DMS153 treated with DMSO at 0.1 percent for 48 hours (cell line): ENCODE measurements at regions not wholly inside any gene's neighbourhood (a gene's known extent, or its start where the extent isn't known, plus 50 kb on each side); places are given as distances from the start of the nearest gene placed in this dataset.

Source experiments
- DNase-seq: peaks from one replicate; lab custom pipeline; 2025; ENCODE audit not compliant: unreplicated experiment; lab: John Stamatoyannopoulos, UW

DNA sequence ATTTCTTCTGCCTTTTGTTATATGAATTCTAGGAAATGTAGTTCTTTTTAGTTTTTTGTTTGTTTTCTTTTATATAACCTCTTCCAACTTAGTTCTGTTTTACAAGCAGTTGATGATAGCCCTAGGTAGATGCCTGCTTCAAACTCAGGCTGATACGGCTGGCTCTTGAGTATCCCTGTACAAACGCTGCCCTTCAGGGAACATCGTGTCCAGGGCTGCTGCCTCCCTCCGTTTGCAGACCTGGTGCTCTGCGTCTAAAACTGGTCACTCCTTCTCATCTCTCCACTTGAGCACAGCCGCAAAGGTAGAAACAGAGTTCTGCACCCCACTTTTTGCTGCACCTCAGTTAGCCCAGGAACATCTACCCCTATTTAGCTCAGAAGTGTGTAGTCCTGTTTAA, 310.1 kb downstream of the PRL start:
- DNase-seq: no peak

DNA sequence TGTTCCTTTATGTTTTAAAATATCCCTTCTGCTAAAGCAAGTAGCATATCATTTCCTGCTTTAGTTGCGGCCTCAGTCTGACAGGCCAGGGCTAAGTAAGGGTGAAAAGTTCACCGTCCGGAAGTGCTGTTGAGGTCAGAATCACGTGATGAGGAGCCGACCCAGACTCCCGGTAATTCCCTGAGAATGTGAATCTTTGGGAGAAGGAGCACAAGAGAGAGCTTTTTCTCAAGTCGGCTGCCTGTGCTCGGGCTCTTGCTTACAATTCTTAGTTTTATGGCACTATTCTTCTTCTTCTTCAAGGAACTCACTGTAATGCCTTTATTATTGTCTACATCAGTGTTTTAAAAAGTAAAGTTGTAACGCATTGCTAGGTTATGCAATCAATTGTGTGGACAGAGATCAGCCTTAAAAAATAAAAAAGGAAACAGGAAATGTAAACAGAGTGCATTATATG, 309.3 kb downstream of the PRL start:
- no peak for DNase-seq

DNA sequence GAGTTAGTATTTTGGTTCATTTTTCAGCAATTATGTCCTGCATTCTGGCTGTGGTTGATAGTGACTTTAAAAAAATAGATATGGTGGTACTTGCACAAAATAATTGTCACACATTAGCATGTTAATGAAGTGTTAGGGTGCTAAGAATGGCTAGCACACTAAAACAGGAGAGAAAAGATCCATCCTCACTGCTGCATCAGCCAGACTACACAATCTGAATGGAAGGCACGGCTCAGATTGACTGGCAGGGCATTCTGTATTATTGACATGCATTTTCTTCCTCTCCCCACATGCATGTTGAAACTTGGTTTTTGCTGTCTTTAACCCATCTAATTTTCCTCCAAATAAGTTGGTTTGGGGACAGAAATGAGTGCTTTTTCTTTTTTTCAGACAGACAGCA, 306.3 kb downstream of the PRL start:
- DNase-seq: no peak

DNA sequence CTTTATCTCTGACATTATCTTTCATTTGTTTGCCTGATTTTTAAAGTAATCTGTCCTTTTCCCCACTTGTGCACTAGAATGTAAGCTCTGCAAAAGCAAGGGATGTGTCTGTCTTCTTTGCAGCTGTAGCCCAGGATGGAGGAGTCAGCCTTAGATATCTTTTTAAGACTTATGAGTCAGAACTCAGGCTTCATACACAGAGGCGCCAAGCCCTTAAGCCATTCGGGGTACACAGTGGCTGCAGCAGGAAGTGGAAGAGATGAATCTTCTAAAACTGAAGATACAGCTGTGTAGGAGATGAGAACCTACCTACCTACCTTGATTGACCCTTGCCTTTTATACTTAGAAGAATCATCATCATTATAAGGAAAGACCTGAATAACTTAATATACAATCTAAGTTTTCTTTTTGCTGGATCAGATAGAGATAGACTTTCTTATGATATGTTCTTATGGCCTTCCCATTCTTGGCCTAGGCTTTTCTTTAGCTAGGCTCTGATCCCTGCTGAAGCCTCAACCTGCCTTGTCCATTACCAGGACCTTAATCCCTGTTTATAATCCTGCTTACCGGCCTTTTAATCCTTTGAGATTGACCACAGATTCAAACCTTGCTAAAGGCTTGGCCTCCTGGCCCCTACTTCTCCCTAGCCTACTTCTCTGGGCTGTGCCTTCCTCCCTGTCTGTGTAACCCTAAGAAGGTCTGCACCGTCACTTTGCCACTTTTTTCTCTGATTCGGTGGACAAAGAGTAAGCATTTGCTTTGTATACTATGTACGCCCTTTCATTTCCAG, 304.5 kb downstream of the PRL start:
- DNase-seq: no peak

DNA sequence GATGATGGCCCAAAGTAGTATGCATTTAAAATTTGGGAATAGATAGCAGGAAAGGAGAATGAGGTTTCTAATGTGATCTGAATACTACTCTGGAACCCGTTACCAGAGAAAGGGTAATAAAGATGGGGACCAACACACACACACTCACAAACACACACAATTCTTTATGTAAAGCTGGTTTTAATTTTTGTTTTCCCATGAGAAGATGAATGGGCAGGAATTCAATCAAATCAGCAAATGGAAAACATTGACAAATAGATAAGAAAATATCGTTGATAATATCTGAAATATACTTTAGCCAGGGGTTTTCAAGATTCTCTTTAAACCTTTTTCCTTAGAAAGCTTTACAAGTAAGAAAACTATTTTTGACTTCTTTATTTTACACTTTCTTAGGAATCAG, 303.0 kb downstream of the PRL start:
- DNase-seq: no peak

DNA sequence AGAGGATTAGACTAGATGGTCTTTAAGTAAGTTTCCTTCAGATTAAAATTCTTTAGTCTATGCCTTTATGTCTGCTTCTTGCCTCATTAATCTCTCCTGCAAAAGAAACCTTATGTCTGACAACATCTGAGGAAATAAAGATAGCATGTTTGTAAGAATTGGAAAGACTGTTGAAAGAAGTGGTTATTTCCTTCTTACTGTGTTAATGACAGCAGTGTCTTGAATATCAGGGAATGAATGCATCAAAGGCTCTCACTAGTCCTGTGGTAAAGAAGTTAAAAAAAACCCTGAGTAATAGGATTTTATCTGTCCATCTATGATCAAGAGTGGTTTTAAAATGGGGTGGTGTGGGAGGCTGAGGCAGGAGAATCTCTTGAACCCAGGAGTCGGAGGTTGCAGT, 302.0 kb downstream of the PRL start:
- no peak for DNase-seq

DNA sequence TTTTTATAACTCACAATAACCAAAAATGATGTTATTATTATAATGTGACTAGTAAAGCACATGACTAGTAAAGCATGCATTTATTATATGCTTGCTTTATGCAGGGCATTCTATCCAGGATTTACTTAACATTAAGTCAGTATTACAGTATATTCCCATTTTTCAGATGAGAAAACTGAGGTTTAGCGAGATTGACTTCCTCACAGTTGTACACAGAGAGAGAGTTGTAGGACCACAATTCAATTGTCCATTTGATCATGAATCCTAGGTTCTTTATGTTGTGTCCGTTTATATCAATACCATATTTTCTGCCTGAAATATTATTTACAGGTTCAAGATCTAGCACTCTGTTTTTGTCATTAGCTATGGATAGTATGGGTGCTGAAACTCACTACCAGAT, 301.5 kb downstream of the PRL start:
- DNase-seq: no peak

DNA sequence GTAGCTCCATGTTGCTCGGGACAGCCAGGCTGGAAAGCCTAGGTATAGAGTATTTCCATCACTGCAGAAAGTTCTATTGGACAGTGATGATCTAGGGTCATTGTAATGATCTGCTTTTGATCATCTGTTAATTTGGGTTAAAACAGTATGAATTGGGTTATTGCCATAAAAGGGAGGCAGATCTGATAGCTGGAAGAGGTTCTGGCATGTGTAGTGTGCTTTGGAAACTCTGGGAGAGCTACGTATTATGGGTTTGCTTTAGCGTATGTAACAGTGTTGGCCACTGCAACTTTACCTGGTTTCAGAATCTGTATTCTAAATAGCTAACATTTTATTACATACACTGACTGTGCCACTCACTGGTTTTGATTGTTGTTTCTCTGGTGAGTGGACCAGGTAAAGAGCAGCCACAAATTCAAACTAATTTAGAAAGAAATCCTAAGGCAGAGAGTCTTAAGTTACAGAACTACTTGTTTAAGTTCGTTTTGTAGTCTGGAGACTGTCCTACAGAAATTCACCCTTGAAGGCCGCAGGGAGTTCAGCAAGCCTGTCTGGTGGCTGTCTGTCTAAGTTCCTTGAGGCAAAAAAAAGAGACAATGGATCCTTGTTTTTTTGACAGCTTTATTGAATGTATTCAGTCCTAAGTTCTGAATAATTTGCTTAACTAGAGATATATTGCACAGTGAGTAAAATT, 300.3 kb downstream of the PRL start:
- no peak for DNase-seq

DNA sequence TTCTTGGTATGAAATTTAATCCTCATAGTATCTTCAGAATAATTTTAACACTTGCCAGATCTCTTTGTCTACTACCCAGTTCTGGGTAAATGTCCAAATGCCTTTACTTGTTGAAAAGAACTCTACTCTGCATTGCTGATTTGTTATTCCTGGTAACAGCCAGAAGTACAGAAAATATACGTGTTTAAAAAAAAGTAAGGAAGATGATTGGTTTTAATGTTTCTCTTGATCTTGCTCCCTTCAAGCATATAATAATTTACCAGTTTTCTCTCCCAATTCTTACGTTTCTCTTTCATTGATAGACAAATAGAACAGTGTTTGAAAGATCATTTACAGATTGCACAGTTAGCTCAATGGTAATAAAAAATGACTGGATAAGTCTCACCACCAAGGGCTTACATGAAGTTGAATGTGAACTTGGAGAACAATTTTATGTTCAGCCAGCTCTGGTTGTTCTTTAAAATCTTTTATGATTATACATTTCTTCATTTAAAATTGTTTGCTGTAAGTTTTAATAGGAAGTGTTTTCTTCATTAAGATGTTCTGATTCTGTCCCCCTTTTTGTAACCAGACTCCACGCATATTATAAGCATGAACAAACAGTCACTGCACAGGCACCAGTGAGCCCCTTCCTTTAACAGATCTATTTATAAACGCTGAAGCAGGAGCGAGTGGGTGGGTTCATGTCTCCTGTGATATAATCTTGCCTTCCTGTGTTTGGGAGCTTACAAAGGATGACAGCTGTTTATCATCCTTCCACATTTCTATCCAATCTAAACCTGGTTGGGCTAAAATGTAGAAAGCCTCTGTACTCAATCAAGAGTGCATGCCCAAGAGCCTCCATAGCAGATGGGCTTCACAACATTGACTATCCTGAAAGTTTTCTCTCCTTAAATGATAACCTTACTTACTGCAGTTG, 299.5 kb downstream of the PRL start:
- no peak for DNase-seq

DNA sequence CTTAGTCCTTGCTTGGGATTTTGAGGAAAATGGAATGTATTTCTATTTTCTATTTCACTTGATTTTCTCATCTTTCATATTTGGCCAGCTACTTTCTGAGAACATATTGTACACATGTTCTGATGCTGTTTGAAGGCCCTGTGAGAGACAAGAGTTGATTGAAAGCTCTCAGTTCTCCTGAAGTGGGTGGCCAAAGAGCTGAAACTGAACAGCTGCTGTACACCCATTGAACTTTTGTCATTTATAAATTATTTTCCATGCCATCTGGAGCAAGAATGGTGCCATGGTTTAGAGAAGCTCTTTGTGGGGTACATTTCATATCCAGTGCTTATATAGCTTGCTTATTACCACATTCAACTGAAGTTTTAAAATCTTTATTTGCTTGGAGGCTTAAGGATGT, 298.3 kb downstream of the PRL start:
- no peak for DNase-seq

DNA sequence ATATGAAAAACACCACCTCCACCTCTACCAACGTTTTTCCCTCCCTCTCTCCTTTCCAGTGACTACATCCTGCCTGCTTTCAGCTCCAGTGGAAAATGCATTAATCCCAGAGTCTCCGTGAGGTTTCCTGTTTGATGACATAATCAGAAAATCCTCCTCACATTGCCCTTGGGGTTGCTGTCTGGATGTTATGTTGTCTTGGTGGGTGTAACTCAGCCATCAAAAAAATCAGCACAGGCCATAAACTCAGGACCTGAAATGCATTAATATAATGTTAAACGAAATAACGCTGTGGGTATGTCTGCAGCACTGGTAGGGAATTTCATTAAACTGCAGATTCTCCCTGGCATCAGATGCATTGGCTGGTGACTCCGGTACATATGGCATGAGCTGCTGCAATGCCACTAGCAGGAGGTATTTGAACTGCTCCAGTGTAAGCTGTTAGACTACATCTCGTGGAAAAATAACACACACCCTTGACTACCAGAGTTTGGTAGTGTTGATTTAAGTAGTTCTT, 297.8 kb downstream of the PRL start:
- peak; percentile 41 for DNase-seq

DNA sequence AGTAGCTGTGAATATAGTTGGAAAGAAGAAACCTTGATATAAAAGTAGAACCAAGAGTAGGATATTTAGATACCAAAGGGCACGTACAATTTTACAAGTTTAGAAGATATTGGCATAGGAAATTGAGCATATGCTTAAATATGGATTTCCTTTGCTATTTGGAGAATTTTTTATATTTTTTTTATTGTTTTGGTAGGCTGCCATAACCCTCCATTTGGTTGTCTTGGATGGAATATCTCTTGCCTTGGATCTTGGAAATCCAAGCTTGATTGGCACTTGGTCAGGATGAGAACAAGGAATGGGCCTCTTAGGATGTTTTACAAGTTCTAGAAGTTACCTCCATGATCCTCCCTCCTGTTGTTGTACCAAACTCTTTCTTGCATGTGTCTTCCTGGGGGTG, 297.1 kb downstream of the PRL start:
- no peak for DNase-seq

DNA sequence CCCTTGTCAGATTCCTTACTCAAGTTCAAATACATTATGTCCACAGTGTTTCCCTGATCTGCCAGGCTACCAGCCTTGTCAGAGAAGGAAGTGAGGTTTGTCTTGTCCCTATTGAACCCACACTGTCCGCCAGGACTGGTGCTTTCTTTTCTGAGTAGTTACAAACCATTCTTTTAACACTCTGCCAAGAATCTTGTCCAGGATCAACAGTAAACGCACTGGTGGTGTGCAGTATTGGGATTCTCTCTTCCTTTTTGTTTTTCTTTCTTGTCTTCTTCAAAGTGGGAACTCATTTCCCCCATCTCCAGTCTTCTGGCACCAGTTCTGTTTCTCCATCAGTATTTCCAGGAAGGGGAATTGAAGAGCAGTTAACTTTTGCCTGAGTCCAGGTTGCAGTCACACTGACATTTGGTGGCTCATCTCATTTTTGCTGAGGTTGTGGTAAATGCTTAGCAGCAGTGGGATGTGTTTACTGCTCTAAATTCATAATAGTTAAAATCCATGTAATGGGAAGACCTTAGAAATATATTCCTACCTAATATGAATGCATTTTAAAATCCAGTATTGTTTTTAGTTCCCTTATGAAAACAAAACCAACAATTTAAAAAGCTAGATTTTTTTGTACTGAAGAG, 295.3 kb downstream of the PRL start:
- no peak for DNase-seq

DNA sequence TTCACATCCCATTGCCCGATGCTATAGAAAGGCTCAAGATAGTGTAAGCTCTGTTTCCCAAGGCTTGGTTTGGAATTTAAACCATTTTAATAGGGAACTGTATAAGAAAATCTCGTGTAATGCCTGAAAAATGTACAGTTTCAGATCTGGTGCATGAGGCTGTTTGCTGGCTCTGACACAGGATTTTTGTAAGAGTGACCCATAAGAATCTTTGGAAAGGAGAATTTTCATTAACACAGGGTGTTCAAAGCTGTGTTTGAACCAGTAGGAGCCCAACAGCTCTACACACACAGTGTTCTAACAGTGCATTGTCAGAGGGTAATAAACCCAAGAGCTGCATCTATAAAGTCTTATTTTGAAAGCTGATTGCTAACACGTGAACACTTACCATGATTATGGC, 293.5 kb downstream of the PRL start:
- no peak for DNase-seq

DNA sequence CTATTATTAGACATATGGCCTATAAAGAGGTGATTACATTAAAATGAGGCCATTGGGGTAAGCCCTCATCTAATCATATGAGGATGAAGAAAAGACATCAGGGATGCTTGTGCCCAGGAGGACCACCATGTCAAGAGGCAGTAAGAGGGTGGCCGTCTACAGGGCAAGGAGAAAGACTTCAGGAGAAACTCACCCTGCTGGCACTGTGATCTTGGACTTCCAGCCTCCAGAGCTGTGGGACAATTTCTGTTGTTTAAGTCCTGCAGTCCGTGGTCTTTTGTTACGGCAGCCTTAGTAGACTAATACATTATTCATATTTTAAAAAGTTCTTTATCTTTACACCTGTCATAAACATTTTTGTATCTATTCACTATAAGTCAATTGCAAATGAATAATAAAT, 290.0 kb downstream of the PRL start:
- DNase-seq: no peak

DNA sequence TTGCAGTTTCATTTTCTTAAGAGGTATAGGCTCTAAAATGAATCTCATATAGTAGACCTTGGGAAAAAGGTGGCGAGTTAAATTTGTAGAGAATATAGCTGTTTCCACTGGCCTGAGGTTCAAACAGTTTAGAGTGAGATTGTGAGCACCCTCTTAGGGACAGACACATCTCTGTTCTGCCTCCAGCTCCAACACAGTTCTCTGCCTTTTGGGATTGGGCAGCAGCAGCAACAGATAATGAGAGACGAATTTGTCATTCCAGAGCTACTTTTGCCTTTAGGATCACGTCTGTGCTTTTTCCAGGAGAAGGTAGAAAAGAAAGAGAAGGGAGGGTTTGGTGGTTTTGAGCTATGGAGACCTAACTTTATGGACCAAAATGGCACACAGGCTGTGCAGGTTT, 289.4 kb downstream of the PRL start:
- no peak for DNase-seq

DNA sequence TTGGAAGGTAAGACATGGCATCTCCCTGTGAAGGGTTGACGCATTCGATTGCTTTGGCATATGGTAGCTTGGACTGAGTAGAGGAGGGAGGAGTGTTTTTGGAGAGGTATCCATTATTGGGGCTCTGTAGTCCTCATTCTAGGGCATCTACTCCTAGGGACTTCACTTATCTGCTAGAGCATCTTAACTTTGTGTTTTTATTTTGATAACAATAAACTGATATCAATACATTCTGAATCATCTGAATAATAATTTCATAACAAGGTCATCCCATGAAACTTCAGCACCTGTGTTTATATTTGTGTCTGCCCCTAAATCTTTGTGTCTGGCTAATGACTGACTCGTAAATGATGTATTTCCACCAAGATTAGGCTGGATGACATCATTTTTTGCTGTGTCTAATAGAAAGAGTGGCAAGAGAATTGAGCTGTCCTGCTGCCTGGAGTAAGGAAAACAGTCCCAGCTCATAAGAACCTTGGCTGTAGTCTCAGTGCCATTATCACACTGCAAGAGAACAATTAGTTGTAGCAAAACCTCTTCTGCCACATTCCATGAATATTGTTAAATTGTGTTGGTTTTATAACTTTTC, 288.5 kb downstream of the PRL start:
- no peak for DNase-seq

DNA sequence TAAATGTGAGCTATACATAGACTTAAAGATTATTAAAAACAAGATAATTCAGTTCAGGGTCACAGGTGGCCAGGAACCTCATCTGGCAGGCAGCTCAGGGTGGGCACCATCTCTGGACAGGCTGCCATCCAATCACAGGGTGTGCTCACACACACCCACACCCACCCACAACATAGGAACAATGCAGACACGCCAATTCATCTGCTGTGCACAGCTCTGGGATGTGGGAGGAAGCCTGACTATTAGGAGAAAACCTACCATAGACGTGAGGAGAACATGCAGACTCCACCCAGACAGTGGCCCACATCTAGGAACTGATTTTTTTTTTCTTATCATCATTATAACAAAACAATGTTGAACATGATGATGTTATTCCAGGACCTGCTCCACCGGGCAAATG, 286.7 kb downstream of the PRL start:
- no peak for DNase-seq

DNA sequence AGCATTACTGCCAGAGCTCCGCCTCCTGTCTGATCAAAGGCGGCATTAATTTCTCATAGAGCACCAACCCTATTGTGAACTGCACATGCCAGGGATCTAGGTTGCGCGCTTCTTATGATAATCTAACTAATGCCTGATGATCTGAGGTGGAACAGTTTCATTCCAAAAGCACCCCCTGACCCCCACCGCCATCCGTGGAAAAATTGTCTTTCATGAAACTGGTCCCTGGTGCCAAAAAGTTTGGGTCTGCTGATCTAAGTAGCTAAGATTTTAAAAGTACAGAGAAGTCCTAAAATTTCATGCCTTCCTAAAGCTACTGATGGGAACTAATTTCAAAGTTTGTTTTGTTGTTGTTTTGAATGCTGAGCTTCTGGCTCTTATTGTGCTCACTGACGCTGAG, 281.6 kb downstream of the PRL start:
- DNase-seq: no peak

DNA sequence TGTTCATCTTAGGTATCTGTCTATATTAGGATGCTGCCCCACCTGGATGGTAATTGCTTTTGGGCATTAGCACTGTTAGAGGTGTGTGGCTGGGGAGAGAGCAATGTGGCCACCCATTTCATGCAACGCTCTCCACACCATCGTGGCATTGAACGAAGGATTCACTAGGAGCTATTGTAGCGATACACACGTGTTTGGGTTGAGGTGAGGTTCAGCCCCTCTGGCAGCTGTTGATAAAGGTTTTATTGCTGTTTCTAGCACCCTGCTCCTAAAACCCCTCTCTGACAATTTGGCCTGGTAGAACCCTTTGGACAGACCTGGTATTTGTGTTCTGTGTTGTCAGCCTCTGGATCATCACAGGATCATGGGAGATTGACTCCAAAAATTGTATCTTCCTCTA, 280.9 kb downstream of the PRL start:
- DNase-seq: no peak

DNA sequence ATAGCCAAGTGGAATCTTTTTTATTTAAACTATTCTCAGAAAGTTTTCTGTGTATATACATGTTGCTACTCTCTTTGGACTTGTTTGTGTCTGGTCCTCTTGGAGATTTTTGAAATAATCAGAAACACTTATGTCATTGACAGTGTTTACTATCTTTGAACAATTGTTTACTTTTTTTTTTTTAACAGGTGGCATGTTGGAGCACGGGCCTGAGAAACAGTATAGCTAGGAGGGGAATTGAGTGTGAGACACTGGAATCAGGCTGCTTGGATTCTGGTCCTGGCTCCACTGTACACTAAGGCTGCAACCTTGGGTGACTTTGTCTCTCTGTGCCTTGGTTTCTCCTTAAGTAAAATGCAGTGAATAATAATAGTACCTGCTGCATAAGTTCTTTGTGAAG, 279.6 kb downstream of the PRL start:
- DNase-seq: no peak
